GM21576 (cell line): ENCODE measurements at regions not wholly inside any gene's neighbourhood (a gene's known extent, or its start where the extent isn't known, plus 50 kb on each side); places are given as distances from the start of the nearest gene placed in this dataset.
"Not testable (repeated sequence)": the region's sequence is repeated elsewhere in the genome, so short reads cannot be mapped to it uniquely, and the experiment has no call there.

Source experiments
- ATAC-seq: cut with Tn5 transposase; IDR thresholded peaks from one replicate; pipeline ENCODE4 v1.9.1; 2021; ENCODE audit warnings: mild to moderate bottlenecking, moderate library complexity; ENCODE audit not compliant: unreplicated experiment

- ATAC-seq = no peak
Measured at GRCh38 chr3:23111797-23112196, 91.3 kb upstream of the UBE2E2 start.

- no peak for ATAC-seq
Measured at GRCh38 chr3:23112491-23112890, 90.6 kb upstream of the UBE2E2 start.

DNA sequence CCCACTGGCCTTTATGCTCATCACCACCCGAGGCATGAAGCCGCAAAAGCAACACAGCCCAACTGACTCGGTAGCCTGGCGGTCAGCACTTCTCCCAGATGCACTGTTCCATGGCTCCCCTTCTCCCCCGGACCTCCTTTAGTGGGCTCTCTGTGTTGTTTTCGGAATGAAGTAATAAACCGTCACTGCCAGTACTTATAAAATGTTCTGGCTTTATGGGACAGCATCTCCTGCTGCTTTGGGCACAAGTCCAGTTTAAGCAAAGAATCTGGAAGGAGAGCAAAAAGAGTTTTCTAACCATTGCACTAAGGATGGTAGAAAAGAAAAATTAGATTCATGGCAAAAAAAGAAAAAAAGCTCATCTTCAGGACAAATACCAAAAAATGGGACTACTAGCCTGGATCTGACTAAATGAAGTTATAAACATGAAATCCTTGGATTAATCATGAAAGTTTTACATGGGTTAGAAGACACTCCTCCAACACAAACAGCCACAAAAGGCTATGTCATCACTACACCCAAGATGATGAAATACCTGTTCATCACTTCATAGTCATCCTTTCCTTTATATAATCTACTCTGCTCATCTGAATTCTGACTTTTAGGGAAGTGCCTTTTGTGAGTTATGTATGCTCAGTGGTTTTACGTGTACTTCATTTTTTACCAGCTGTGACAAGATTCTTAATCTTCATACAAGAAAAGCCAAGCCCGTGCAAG, 89.5 kb upstream of the UBE2E2 start:
- no peak for ATAC-seq

- no peak for ATAC-seq
Measured at GRCh38 chr3:23114432-23114831, 88.7 kb upstream of the UBE2E2 start.

GRCh38 chr3:23115171-23115877, 87.8 kb upstream of the UBE2E2 start:
- no peak for ATAC-seq

DNA sequence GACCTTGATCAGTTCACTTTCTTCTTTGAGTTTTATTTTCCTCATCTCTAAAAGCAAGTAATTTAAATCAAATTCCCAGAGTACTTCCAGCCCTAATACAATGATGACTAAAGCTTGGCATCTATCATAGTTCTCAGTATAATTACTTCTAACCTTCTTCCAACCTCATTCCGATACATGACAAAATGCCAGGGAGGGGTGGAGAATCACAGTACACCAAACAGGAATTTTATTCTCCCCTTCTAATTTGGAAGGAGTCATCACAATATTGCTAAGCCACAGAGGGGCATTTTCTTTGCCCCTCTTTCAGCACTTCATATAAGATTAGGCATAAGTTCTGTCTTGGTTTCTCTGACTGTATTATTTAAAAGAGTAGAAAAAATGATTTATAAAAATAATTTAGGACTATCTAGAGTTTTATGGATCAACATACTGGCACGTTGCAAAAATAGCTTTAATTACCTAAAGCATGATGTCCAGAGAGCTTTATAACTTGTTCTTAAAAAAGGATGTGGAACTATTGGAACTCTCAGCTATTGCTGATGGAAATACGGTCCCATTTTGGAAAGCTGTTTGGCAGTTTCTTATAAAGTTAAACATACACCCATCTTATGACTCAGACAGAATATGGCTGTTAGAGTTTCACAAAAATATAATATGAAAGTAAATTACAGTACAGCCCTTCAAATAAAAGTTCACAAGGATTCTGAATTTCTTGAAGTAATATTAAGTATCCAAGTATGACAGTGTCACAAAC, 86.9 kb upstream of the UBE2E2 start:
- ATAC-seq = no peak

GRCh38 chr3:23117856-23118255, 85.3 kb upstream of the UBE2E2 start:
- ATAC-seq = no peak

- no peak for ATAC-seq
Measured at GRCh38 chr3:23127196-23127595, 75.9 kb upstream of the UBE2E2 start.

DNA sequence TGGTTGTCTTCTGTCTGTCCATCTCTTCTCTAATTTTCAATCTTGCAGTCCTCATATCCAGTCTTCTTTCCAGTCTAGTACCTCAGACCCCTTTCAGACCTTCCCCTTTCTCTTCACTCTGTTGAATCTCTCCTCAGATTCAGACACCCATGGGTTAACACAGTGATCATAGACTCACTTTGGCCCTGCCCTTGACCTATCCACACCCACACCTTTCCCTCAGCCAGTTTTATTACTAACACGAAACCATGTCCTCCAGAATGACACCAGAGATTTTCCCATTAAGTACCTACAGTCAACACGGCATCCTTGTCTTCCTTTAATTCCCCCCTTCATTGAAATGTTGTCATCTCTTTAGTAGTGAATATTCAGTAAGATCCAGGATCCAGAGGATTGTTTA, 74.5 kb upstream of the UBE2E2 start:
- ATAC-seq = no peak

DNA sequence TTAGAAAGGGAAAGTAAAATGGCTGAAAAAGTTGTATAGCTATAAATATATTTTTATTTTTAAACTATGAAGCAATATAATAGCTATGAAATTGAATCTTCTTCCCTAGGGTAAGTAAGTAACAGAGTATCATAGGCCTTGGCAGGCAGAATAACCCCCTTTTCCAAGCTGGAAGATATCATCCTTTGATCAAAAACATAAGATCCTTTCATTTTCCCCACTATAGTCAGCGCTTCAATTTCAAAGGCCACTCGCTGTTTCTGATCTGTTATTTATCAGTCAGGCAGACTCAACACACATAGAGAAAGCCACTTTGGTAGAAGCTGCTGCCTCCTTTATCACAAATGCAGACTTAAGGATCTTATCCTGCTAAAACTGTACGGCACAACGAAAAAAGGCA, 74.0 kb upstream of the UBE2E2 start:
- no peak for ATAC-seq

DNA sequence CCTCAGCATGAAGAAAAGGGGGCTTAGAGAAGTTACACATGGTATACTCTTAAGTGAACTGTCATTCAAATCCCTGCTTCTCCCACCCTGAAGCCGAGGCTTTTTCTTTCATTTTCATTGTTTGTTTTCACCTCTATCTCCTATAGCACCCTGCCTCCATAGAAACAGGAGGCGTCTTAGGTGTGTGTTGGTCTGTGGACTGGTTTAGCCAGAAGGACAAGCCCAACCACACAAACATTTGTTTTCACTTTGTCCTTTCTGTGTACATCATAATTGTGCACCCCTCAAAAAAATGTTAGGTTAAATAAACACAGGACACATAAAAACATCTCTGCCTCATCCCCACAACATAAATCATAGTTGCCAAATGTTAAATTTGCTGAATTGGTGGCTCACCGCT, 73.3 kb upstream of the UBE2E2 start:
- ATAC-seq = no peak

DNA sequence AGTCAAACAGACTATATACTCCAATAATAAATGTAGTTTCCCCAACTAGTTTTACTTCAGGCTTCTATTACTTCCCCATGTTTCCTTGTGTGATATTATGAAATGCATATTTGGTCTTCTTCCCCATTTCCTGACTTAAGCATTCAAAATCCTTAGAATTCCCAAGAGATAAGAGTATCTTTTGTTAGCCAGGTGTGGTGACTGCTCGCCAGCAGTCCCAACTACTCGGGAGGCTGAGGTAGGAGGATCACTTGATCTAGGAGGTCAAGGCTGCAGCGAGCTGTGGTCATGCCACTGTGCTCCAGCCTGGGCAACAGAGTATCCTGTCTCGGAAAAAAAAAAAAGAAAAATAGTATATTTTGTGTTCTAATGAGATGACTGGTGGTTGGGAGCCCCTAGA, 72.7 kb upstream of the UBE2E2 start:
- no peak for ATAC-seq

- no peak for ATAC-seq
Measured at GRCh38 chr3:23135026-23135785, 67.9 kb upstream of the UBE2E2 start.

GRCh38 chr3:23136054-23136453, 67.1 kb upstream of the UBE2E2 start:
- no peak for ATAC-seq

GRCh38 chr3:23144051-23144450, 59.1 kb upstream of the UBE2E2 start:
- ATAC-seq = not testable (repeated sequence)

- ATAC-seq = no peak
Measured at GRCh38 chr3:23146163-23146562, 57.0 kb upstream of the UBE2E2 start.

- ATAC-seq = no peak
Measured at GRCh38 chr3:23152989-23153388, 50.1 kb upstream of the UBE2E2 start.
